ENCODE measurements at regions not wholly inside any gene's neighbourhood (a gene's known extent, or its start where the extent isn't known, plus 50 kb on each side); places are given as distances from the start of the nearest gene placed in this dataset.
"Not testable (repeated sequence)": the region's sequence is repeated elsewhere in the genome, so short reads cannot be mapped to it uniquely, and the experiment has no call there.

DNA sequence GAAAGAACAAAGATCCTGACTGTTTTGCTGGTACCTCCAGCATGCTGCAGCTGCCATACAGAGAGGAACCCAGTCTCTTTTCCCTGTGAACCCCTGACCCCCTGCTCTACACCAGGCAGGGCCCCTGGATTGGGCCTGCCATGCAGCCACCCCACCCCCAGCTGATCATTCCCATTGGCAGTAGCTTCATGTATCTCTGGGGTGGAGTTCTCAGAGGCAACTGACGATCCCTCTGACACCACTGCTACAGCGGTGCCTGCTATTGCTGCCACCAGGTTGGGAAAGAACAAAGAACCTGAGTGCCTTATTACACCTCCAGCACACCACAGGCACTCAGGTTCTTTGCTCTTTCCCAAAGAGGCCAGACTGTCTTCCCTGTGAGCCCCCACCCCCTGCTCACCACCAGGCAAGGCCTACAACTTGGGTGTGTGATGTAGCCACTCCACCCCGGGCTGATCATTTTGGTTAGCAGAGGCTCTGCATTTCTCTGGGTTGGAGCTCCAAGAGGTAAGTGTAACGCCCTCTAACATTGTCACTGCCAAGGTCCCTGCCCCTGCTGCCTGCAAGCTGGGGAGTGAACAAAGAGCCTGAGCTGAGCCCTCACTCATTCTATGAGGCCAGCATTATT lies 252.4 kb downstream of the SPATA31A6 start:
- TF ChIP-seq, protein P1, sequence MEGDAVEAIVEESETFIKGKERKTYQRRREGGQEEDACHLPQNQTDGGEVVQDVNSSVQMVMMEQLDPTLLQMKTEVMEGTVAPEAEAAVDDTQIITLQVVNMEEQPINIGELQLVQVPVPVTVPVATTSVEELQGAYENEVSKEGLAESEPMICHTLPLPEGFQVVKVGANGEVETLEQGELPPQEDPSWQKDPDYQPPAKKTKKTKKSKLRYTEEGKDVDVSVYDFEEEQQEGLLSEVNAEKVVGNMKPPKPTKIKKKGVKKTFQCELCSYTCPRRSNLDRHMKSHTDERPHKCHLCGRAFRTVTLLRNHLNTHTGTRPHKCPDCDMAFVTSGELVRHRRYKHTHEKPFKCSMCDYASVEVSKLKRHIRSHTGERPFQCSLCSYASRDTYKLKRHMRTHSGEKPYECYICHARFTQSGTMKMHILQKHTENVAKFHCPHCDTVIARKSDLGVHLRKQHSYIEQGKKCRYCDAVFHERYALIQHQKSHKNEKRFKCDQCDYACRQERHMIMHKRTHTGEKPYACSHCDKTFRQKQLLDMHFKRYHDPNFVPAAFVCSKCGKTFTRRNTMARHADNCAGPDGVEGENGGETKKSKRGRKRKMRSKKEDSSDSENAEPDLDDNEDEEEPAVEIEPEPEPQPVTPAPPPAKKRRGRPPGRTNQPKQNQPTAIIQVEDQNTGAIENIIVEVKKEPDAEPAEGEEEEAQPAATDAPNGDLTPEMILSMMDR (conservative IDR thresholded peaks at IDR 0.05; ENCODE audit: low read length) = not testable (repeated sequence)
- not testable (repeated sequence) for TF ChIP-seq EZH2phosphoT487 (IDR thresholded peaks at IDR 0.05; ENCODE audit: borderline replicate concordance)

Data from Loucy (cell line).